ENCODE measurements at regions not wholly inside any gene's neighbourhood (a gene's known extent, or its start where the extent isn't known, plus 50 kb on each side); places are given as distances from the start of the nearest gene placed in this dataset.

DNA sequence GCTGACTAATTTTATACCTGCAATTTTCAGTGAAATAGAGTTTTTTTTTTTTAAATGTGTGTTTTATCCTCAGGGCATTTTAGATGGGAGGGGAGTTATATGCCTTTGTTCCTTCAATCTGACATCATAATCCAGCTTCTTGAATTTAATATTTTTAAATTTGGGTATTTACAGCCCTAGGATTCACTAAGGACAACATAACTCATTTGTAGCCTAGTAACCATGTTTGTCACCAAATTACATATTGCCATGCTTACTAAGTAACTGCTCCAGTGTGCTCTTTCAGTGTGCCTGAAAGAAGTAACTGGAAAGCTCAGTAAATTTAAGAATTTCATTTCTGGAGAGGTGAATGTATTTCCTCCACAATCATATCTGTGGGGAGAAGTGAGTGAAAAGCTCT is 56.8 kb upstream of the DGKB start:
- TF ChIP-seq, protein P1, sequence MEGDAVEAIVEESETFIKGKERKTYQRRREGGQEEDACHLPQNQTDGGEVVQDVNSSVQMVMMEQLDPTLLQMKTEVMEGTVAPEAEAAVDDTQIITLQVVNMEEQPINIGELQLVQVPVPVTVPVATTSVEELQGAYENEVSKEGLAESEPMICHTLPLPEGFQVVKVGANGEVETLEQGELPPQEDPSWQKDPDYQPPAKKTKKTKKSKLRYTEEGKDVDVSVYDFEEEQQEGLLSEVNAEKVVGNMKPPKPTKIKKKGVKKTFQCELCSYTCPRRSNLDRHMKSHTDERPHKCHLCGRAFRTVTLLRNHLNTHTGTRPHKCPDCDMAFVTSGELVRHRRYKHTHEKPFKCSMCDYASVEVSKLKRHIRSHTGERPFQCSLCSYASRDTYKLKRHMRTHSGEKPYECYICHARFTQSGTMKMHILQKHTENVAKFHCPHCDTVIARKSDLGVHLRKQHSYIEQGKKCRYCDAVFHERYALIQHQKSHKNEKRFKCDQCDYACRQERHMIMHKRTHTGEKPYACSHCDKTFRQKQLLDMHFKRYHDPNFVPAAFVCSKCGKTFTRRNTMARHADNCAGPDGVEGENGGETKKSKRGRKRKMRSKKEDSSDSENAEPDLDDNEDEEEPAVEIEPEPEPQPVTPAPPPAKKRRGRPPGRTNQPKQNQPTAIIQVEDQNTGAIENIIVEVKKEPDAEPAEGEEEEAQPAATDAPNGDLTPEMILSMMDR (IDR thresholded peaks at IDR 0.05; ENCODE audit: unreplicated experiment) = no peak
- POLR2A ChIA-PET = no interaction called here
- no peaks in the 10 kb centered on the region for H3K36me3 Mint-ChIP-seq (ENCODE audit: insufficient read depth, unreplicated experiment)

DNA sequence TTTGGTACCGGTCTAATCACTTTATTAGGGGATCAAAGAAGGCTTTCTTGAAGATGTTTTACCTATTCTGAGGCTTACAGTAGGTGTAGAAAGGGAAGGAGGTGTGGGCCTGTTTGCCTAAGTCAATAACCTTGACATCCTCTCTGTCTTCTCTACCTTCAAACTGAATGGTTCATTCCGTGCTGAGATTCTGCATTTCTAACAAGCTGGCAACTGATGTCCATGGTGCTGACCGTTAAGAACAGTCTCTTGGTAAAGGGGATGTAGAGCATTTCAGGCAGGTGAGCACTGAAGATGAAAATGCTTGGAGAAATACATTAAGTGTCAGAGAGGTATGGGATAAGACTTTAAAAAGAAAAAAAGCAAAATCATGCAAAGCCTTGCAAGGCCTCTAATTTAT is 51.5 kb upstream of the DGKB start:
- ChIA-PET POLR2A (no interaction called here), CTCF (no interaction called here)
- TF ChIP-seq, protein P1 (IDR thresholded peaks at IDR 0.05; ENCODE audit: unreplicated experiment) = no peak
- Mint-ChIP-seq H3K4me3 (ENCODE audit: unreplicated experiment) (no peak overlapping the region), H3K27ac (ENCODE audit: low read depth, unreplicated experiment) (no peak overlapping the region), H3K27me3 (ENCODE audit: insufficient read depth, unreplicated experiment) (peaks cover 56% of the 10 kb centered on the region), H3K4me1 (ENCODE audit: insufficient read depth, unreplicated experiment) (no peaks in the 10 kb centered on the region), H3K9me3 (ENCODE audit: unreplicated experiment) (no peaks in the 10 kb centered on the region), H3K36me3 (ENCODE audit: insufficient read depth, unreplicated experiment) (no peaks in the 10 kb centered on the region)
- BruUV-seq (replicated peaks) = no TSS peak
- DNase-seq (ENCODE audit: unreplicated experiment) = no peak
- intact Hi-C loops (cut with micrococcal nuclease) = no loop called here

More for the DNA sequence above, 56.8 kb upstream of the DGKB start:
- Mint-ChIP-seq H3K27me3 (ENCODE audit: insufficient read depth, unreplicated experiment) (peaks cover 86% of the 10 kb centered on the region), H3K27ac (ENCODE audit: low read depth, unreplicated experiment) (no peak overlapping the region), H3K4me1 (ENCODE audit: insufficient read depth, unreplicated experiment) (no peaks in the 10 kb centered on the region), H3K9me3 (ENCODE audit: unreplicated experiment) (no peaks in the 10 kb centered on the region), H3K4me3 (ENCODE audit: unreplicated experiment) (no peak overlapping the region)
- BruUV-seq (replicated peaks) = no TSS peak
- DNase-seq (ENCODE audit: unreplicated experiment) = no peak
- intact Hi-C loops (cut with micrococcal nuclease) = no loop called here
- CTCF ChIA-PET = interaction anchor here (0.5 kb wide), 1 partner anchor 22 kb away, joined by 3 read pairs; no protein-coding TSS in a partner anchor

Measured in MCF 10A (cell line).